Brain microvascular endothelial cell (primary cell): ENCODE measurements at regions not wholly inside any gene's neighbourhood (a gene's known extent, or its start where the extent isn't known, plus 50 kb on each side); places are given as distances from the start of the nearest gene placed in this dataset.

ENCODE experiments used
- DNase-seq: peaks from one replicate; pipeline ENCODE4 v3.0.0-alpha.2; 2020
- H3K27ac ChIP-seq: fragments of 250-450 bp; sonication (Bioruptor Pico); 2 replicates; pipeline ENCODE4 v1.5.1; 2020; ENCODE audit warnings: mild to moderate bottlenecking, moderate library complexity
- H3K27me3 ChIP-seq: fragments of 250-450 bp; sonication (Bioruptor Pico); replicated peaks from 2 replicates; pipeline ENCODE4 v1.5.1; 2020; ENCODE audit warnings: mild to moderate bottlenecking
- H3K36me3 ChIP-seq: fragments of 250-450 bp; sonication (Bioruptor Pico); replicated peaks from 2 replicates; pipeline ENCODE4 v1.5.1; 2020; ENCODE audit warnings: mild to moderate bottlenecking
- H3K4me3 ChIP-seq: 2 replicates; pipeline ENCODE4 v1.5.1; 2011; ENCODE audit warnings: low read depth, mild to moderate bottlenecking, control low read depth, low read length, moderate library complexity
- CTCF ChIP-seq: IDR thresholded peaks from 2 replicates; pipeline ENCODE4 v1.5.1; 2011; ENCODE audit warnings: low read depth, mild to moderate bottlenecking, moderate library complexity, low read length, control low read depth, inconsistent platforms; ENCODE audit errors: missing control alignments
- in situ Hi-C: cut with HindIII; loops from 2 replicates; pipeline ENCODE4 v1.10.0; 2017; ENCODE audit warnings: low sequenced_read_pairs, low pct_ligation_motif_present

- no peak for TF ChIP-seq CTCF
- Histone ChIP-seq H3K36me3 (no peaks in the 10 kb centered on the region), H3K27ac (no peak overlapping the region), H3K27me3 (no peaks in the 10 kb centered on the region), H3K4me3 (no peak overlapping the region)
- in situ Hi-C loops = no loop called here
- DNase-seq = no peak
These were observed 692.0 kb upstream of the ID2 start for GRCh38 chr2:7989823-7990222.

GRCh38 chr2:7992612-7993602 lies 688.9 kb upstream of the ID2 start:
- Histone ChIP-seq H3K4me3 (no peak overlapping the region), H3K36me3 (no peaks in the 10 kb centered on the region), H3K27me3 (no peaks in the 10 kb centered on the region), H3K27ac (no peak overlapping the region)
- in situ Hi-C loops = no loop called here
- DNase-seq = peak; percentile 19
- TF ChIP-seq CTCF = no peak

GRCh38 chr2:7994397-7994951 lies 687.4 kb upstream of the ID2 start:
- no peak for TF ChIP-seq CTCF
- H3K4me3 ChIP-seq = no peak overlapping the region
- in situ Hi-C loops = no loop called here
- no peak for DNase-seq
- no peaks in the 10 kb centered on the region for H3K36me3 ChIP-seq
- no peaks in the 10 kb centered on the region for H3K27me3 ChIP-seq
- no peak overlapping the region for H3K27ac ChIP-seq

- Histone ChIP-seq H3K27me3 (no peaks in the 10 kb centered on the region), H3K4me3 (no peak overlapping the region), H3K36me3 (no peaks in the 10 kb centered on the region), H3K27ac (no peak overlapping the region)
- no peak for TF ChIP-seq CTCF
- DNase-seq = no peak
- in situ Hi-C loops = no loop called here
These were observed 684.6 kb upstream of the ID2 start for GRCh38 chr2:7997279-7997678.

GRCh38 chr2:7999683-8000476 lies 682.0 kb upstream of the ID2 start:
- no peak for DNase-seq
- no peak overlapping the region for H3K4me3 ChIP-seq
- in situ Hi-C loops = no loop called here
- no peaks in the 10 kb centered on the region for H3K27me3 ChIP-seq
- H3K36me3 ChIP-seq = no peaks in the 10 kb centered on the region
- TF ChIP-seq CTCF = no peak
- no peak overlapping the region for H3K27ac ChIP-seq
